H1 (cell line): ENCODE measurements at regions not wholly inside any gene's neighbourhood (a gene's known extent, or its start where the extent isn't known, plus 50 kb on each side); places are given as distances from the start of the nearest gene placed in this dataset.

ENCODE experiments used
- CTCF ChIA-PET: fragments of 300-600 bp; sonication (Branson Sonifier 250); formaldehyde crosslinking; loops from one replicate; lab custom pipeline; 2021; ENCODE audit not compliant: partially characterized antibody; lab: Charles Lee
- POLR2A ChIA-PET: fragments of 300-600 bp; sonication (Branson Sonifier 250); formaldehyde crosslinking; loops from one replicate; lab custom pipeline; 2021; ENCODE audit warnings: inconsistent platforms; ENCODE audit not compliant: partially characterized antibody; lab: Charles Lee
- DNase-seq, 2 experiments: peaks; one replicate each; pipeline versions ENCODE4 v3.0.0 to v3.0.0-alpha.2; 2010 to 2022; ENCODE audit warnings: low spot score in 2 of 2, low read depth in 1 of 2, mixed read lengths in 1 of 2
- FAIRE-seq: peaks from 2 replicates; lab custom pipeline; 2011; peaks lifted over from hg19 to GRCh38; lab: Jason Lieb, UNC
- H2AFZ ChIP-seq: 2 replicates; pipeline ENCODE4 v1.8.1; 2012; ENCODE audit warnings: low read length, inconsistent platforms
- H2AK5ac ChIP-seq: 2 replicates; pipeline ENCODE4 v1.6.1; 2013; ENCODE audit warnings: low read depth, low read length
- H2BK120ac ChIP-seq: replicated peaks from 2 replicates; pipeline ENCODE3; 2013; ENCODE audit warnings: low read depth, low read length, inconsistent platforms
- H2BK12ac ChIP-seq: 2 replicates; pipeline ENCODE4 v1.6.1; 2013; ENCODE audit warnings: low read depth, low read length
- H2BK15ac ChIP-seq: 2 replicates; pipeline ENCODE4 v1.6.1; 2013; ENCODE audit warnings: low read length
- H2BK20ac ChIP-seq: 2 replicates; pipeline ENCODE4 v1.6.1; 2013; ENCODE audit warnings: low read length
- H2BK5ac ChIP-seq: 2 replicates; pipeline ENCODE4 v1.6.1; 2013; ENCODE audit warnings: low read depth, low read length
- H3K14ac ChIP-seq: 2 replicates; pipeline ENCODE4 v1.6.1; 2013; ENCODE audit warnings: inconsistent platforms; ENCODE audit not compliant: insufficient read length
- H3K18ac ChIP-seq: 2 replicates; pipeline ENCODE4 v1.6.1; 2013; ENCODE audit warnings: low read length; ENCODE audit errors: extremely low read depth
- H3K23ac ChIP-seq: 2 replicates; pipeline ENCODE4 v1.6.1; 2013; ENCODE audit warnings: inconsistent platforms; ENCODE audit not compliant: insufficient read length
- H3K23me2 ChIP-seq: 2 replicates; pipeline ENCODE4 v1.6.1; 2013; ENCODE audit warnings: low read depth, low read length
- H3K27ac ChIP-seq: 2 replicates; pipeline ENCODE4 v1.6.1; 2011; ENCODE audit warnings: low read depth, low read length, inconsistent platforms
- H3K27me3 ChIP-seq, 4 experiments: replicated peaks in 1 of 4; 1 replicate in 1 of 4; 2 replicates in 3 of 4; pipeline versions ENCODE4 v1.6.1 to v1.8.1; 2011 to 2013; ENCODE audit warnings: low read length in 3 of 4, mild to moderate bottlenecking in 3 of 4, inconsistent platforms in 2 of 4, mixed read lengths in 2 of 4, moderate library complexity in 1 of 4; ENCODE audit not compliant: control insufficient read depth in 3 of 4, insufficient read depth in 3 of 4; ENCODE audit errors: extremely low read depth in 1 of 4
- H3K36me3 ChIP-seq, 4 experiments: 2 replicates each; pipeline versions ENCODE4 v1.6.1 to v1.8.1; 2011 to 2013; ENCODE audit warnings: mild to moderate bottlenecking in 4 of 4, low read length in 3 of 4, moderate library complexity in 2 of 4, control low read depth in 1 of 4, inconsistent platforms in 1 of 4; ENCODE audit not compliant: insufficient read depth in 4 of 4, control insufficient read depth in 2 of 4
- H3K4ac ChIP-seq: replicated peaks from 2 replicates; pipeline ENCODE3; 2013; ENCODE audit warnings: low read length, low read depth, mixed read lengths, inconsistent platforms; ENCODE audit not compliant: insufficient read length
- H3K4me1 ChIP-seq, 4 experiments: replicated peaks in 1 of 4; 1 replicate in 1 of 4; 2 replicates in 3 of 4; pipeline versions ENCODE4 v1.6.1 to v1.8.1; 2011 to 2013; ENCODE audit warnings: low read length in 3 of 4, inconsistent platforms in 2 of 4, mixed read lengths in 1 of 4; ENCODE audit not compliant: insufficient read depth in 4 of 4, control insufficient read depth in 3 of 4
- H3K4me2 ChIP-seq, 2 experiments: 2 replicates each; pipeline versions ENCODE4 v1.6.1 to v1.8.1; 2011 to 2013; ENCODE audit warnings: low read depth in 2 of 2, low read length in 2 of 2, control low read depth in 1 of 2, inconsistent platforms in 1 of 2, mild to moderate bottlenecking in 1 of 2; ENCODE audit not compliant: insufficient read depth in 1 of 2
- H3K4me3 ChIP-seq, 4 experiments: fragments of 200-600, 300-600 bp in 1 of 4; sonication (generic), shearing (Covaris generic), sonication (Bioruptor Twin) in 1 of 4; 2 replicates each; pipeline versions ENCODE4 v1.5.1 to v1.8.1; 2011 to 2016; ENCODE audit warnings: low read length in 4 of 4, low read depth in 3 of 4, control low read depth in 2 of 4, inconsistent platforms in 2 of 4, mild to moderate bottlenecking in 2 of 4, mixed read lengths in 1 of 4, moderate library complexity in 1 of 4; ENCODE audit not compliant: insufficient read depth in 2 of 4; ENCODE audit errors: extremely low read depth in 1 of 4
- H3K56ac ChIP-seq: replicated peaks from 2 replicates; pipeline ENCODE3; 2013; ENCODE audit warnings: low read depth, mild to moderate bottlenecking, mixed read lengths, low read length, inconsistent platforms; ENCODE audit not compliant: insufficient read length
- H3K79me1 ChIP-seq: 2 replicates; pipeline ENCODE4 v1.6.1; 2013; ENCODE audit warnings: low read depth, low read length, control low read depth
- H3K79me2 ChIP-seq, 2 experiments: 2 replicates each; pipeline versions ENCODE4 v1.6.1 to v1.8.1; 2012 to 2013; ENCODE audit warnings: low read length in 2 of 2, mild to moderate bottlenecking in 2 of 2, inconsistent platforms in 1 of 2; ENCODE audit not compliant: insufficient read depth in 2 of 2, control insufficient read depth in 1 of 2
- H3K9ac ChIP-seq, 4 experiments: replicated peaks in 1 of 4; 1 replicate in 1 of 4; 2 replicates in 3 of 4; pipeline versions ENCODE4 v1.6.1 to v1.8.1; 2011 to 2013; ENCODE audit warnings: low read depth in 3 of 4, low read length in 3 of 4, control low read depth in 2 of 4, mild to moderate bottlenecking in 2 of 4, moderate library complexity in 2 of 4, inconsistent platforms in 1 of 4; ENCODE audit errors: extremely low read depth in 1 of 4
- H3K9me3 ChIP-seq, 2 experiments: 2 replicates each; pipeline versions ENCODE4 v1.6.1 to v1.8.1; 2012 to 2013; ENCODE audit warnings: mild to moderate bottlenecking in 2 of 2, moderate library complexity in 2 of 2, control low read depth in 1 of 2, inconsistent platforms in 1 of 2, low read depth in 1 of 2, low read length in 1 of 2, mixed read lengths in 1 of 2; ENCODE audit not compliant: insufficient read depth in 2 of 2
- H4K20me1 ChIP-seq, 2 experiments: replicated peaks in 1 of 2; 2 replicates each; pipeline versions ENCODE3 to v1.8.1; 2011 to 2013; ENCODE audit warnings: inconsistent platforms in 2 of 2, low read length in 2 of 2, mild to moderate bottlenecking in 1 of 2; ENCODE audit not compliant: insufficient read depth in 2 of 2, control insufficient read depth in 1 of 2
- H4K5ac ChIP-seq: 2 replicates; pipeline ENCODE4 v1.6.1; 2013; ENCODE audit warnings: low read length, low read depth, mixed read lengths, inconsistent platforms; ENCODE audit not compliant: insufficient read length
- H4K8ac ChIP-seq: 2 replicates; pipeline ENCODE4 v1.8.0; 2013; ENCODE audit warnings: mild to moderate bottlenecking, moderate library complexity, low read length, inconsistent platforms; ENCODE audit not compliant: insufficient read depth; ENCODE audit errors: extremely low read depth
- H4K91ac ChIP-seq: replicated peaks from 2 replicates; pipeline ENCODE3; 2013; ENCODE audit warnings: low read length, mixed read lengths, inconsistent platforms; ENCODE audit not compliant: insufficient read length
- ASH2L ChIP-seq: fragments of 200-600, 300-600 bp; sonication (generic); IDR thresholded peaks from one replicate; pipeline ENCODE4 v1.7.1; 2017; ENCODE audit warnings: low read length
- CEBPB ChIP-seq: IDR thresholded peaks from 2 replicates; pipeline ENCODE4 v1.6.1; 2012; ENCODE audit warnings: low read depth, low read length
- CTBP2 ChIP-seq: IDR thresholded peaks from 2 replicates; pipeline ENCODE4 v1.7.0; 2011; ENCODE audit warnings: borderline replicate concordance, mild to moderate bottlenecking, moderate library complexity, mixed read lengths, low read length; ENCODE audit not compliant: insufficient read depth, insufficient read length
- CTCF ChIP-seq, 3 experiments: IDR thresholded peaks; 1 replicate in 2 of 3; 2 replicates in 1 of 3; pipeline versions ENCODE4 v1.5.1 to v1.6.1; 2011; ENCODE audit warnings: low read length in 3 of 3, mild to moderate bottlenecking in 3 of 3, inconsistent platforms in 2 of 3, low read depth in 1 of 3, moderate library complexity in 1 of 3; ENCODE audit not compliant: insufficient read depth in 1 of 3; ENCODE audit errors: control extremely low read depth in 1 of 3
- GTF2F1 ChIP-seq: IDR thresholded peaks from 2 replicates; pipeline ENCODE4 v1.6.1; 2012; ENCODE audit warnings: low read depth, low read length, improper control_type of control experiment, borderline replicate concordance
- RAD21 ChIP-seq, 2 experiments: IDR thresholded peaks in 1 of 2; conservative IDR thresholded peaks in 1 of 2; 2 replicates each; pipeline ENCODE4 v1.6.1; 2011; ENCODE audit warnings: low read depth in 2 of 2, low read length in 2 of 2, improper control_type of control experiment in 1 of 2, inconsistent platforms in 1 of 2, mild to moderate bottlenecking in 1 of 2, moderate library complexity in 1 of 2
- SP1 ChIP-seq: IDR thresholded peaks from 2 replicates; pipeline ENCODE4 v1.6.1; 2011; ENCODE audit warnings: low read depth, low read length
- SP2 ChIP-seq: IDR thresholded peaks from 2 replicates; pipeline ENCODE4 v1.6.1; 2012; ENCODE audit warnings: mild to moderate bottlenecking, low read length, inconsistent platforms
- TAF1 ChIP-seq: IDR thresholded peaks from 2 replicates; pipeline ENCODE4 v1.6.1; 2011; ENCODE audit warnings: mild to moderate bottlenecking, low read depth, low read length
- WGBS, 2 experiments: shearing (Covaris generic) in 1 of 2; methylation state at CpG; one replicate each; pipeline versions ENCODE4 v1.1.6 to v1.1.7; 2013 to 2015; ENCODE audit warnings: low lambda C conversion rate in 2 of 2, mixed read lengths in 2 of 2, inconsistent platforms in 1 of 2, low coverage in 1 of 2, missing lambda C conversion rate in 1 of 2; ENCODE audit not compliant: insufficient replicate concordance in 2 of 2, insufficient coverage in 1 of 2, insufficient read length in 1 of 2; ENCODE audit errors: extremely low coverage in 1 of 2, missing lambda C conversion rate in 1 of 2; 5-methylcytosine and 5-hydroxymethylcytosine counted together

- H2BK15ac ChIP-seq = peak overlapping the region; percentile 22; the same call in 1 of the 2 replicates
- no peaks in the 10 kb centered on the region for H3K79me1 ChIP-seq
- peak; percentile 91 for FAIRE-seq
- H3K4me2 ChIP-seq = peak overlapping the region; percentile 43 to 67; a peak in 3 of 4 replicates
- ChIA-PET CTCF (interaction anchor here (1.0 to 7.7 kb wide), 4 partner anchors 11 to 75 kb away, joined by 3 to 58 read pairs (median 7); no protein-coding TSS in a partner anchor), POLR2A (interaction anchor here (1.0 to 2.1 kb wide), 2 partner anchors 27 to 109 kb away, joined by 3 to 13 read pairs; partner anchors contain the start of gene ATF7IP)
- peak in 1 of 2 experiments; percentile 62 for DNase-seq
- WGBS, 2 experiments = 30% methylated on average over 15 of the region's 15 CpGs; no CpG with 5 or more reads in 1 of the 2 experiments
- H3K23me2 ChIP-seq = 0 out of 2 replicates have a peak, but pooled peaks cover 5% of the 10 kb centered on the region
- H2AK5ac ChIP-seq = peak overlapping the region; percentile 98
- H3K23ac ChIP-seq = no peak overlapping the region
- H3K4me1 ChIP-seq = peaks cover 19 to 30% (median 24%) of the 10 kb centered on the region in 4 experiments
- H2AFZ ChIP-seq = peak overlapping the region; percentile 36
- H4K8ac ChIP-seq = peak overlapping the region; percentile 73; the same call in 1 of the 2 replicates
- peak overlapping the region in 3 of 4 experiments; percentile 57 to 72 (median 71); a peak in 6 of 7 replicates for H3K9ac ChIP-seq
- peak overlapping the region; percentile 96 for H2BK5ac ChIP-seq
- H2BK120ac ChIP-seq = peak overlapping the region; percentile 98
- peaks cover 0 to 4% of the 10 kb centered on the region in 2 experiments; a peak in 2 of 4 replicates for H3K9me3 ChIP-seq
- peak overlapping the region in 2 of 4 experiments; percentile 10 to 45; a peak in 3 of 8 replicates for H3K4me3 ChIP-seq
- H3K27ac ChIP-seq = peak overlapping the region; percentile 95
- peak overlapping the region; percentile 80 for H3K56ac ChIP-seq
- no peak overlapping the region for H3K14ac ChIP-seq
- peak overlapping the region; percentile 98 for H3K4ac ChIP-seq
- H3K79me2 ChIP-seq = no peaks in the 10 kb centered on the region
- H3K27me3 ChIP-seq = no peaks in the 10 kb centered on the region
- H4K91ac ChIP-seq = peak overlapping the region; percentile 99
- H3K18ac ChIP-seq = peak overlapping the region; percentile 66; the same call in 1 of the 2 replicates
- peak overlapping the region; percentile 99; the same call in 1 of the 2 replicates for H2BK12ac ChIP-seq
- H3K36me3 ChIP-seq = no peaks in the 10 kb centered on the region; a peak in 1 of 8 replicates
- no peaks in the 10 kb centered on the region for H4K20me1 ChIP-seq
- peak overlapping the region; percentile 92 for H2BK20ac ChIP-seq
- peak overlapping the region; percentile 100 for H4K5ac ChIP-seq
- 0 out of 2 replicates have a peak, but pooled peaks have one; percentile 25 for TF ChIP-seq TAF1
- TF ChIP-seq RAD21 (IDR thresholded peaks at IDR 0.05 in 1 of 2, conservative IDR thresholded peaks at IDR 0.05 in 1 of 2; ENCODE audit: low read depth in 2 of 2, low read length in 2 of 2) = peak; percentile 70 to 80
- no peak for TF ChIP-seq GTF2F1
- TF ChIP-seq CTBP2 = no peak
- TF ChIP-seq SP2 = no peak
- TF ChIP-seq CTCF (IDR thresholded peaks at IDR 0.05; ENCODE audit: control extremely low read depth in 1 of 3, insufficient read depth in 1 of 3, low read depth in 1 of 3, low read length in 3 of 3) = peak; percentile 67 to 85 (median 80)
- TF ChIP-seq ASH2L = no peak
- peak; percentile 60; the same call in 1 of the 2 replicates for TF ChIP-seq SP1
- TF ChIP-seq CEBPB = peak; percentile 48; the same call in 1 of the 2 replicates
Measured at GRCh38 chr12:14256555-14257169, 108.8 kb upstream of the ATF7IP start.
